DND-41 (cell line): ENCODE measurements at regions not wholly inside any gene's neighbourhood (a gene's known extent, or its start where the extent isn't known, plus 50 kb on each side); places are given as distances from the start of the nearest gene placed in this dataset.

Experiments used
- EZH2 ChIP-seq: IDR thresholded peaks from 3 replicates; pipeline ENCODE4 v1.6.1; 2012; ENCODE audit warnings: borderline replicate concordance, low read depth, mild to moderate bottlenecking, moderate library complexity, low read length, inconsistent platforms; ENCODE audit not compliant: severe bottlenecking
- TF ChIP-seq, protein P1 (sequence below): IDR thresholded peaks from 2 replicates; pipeline ENCODE4 v1.5.1; 2012; ENCODE audit warnings: borderline replicate concordance, low read length, moderate library complexity, mild to moderate bottlenecking; ENCODE audit not compliant: poor library complexity, severe bottlenecking; ENCODE audit errors: extremely low read depth

DNA sequence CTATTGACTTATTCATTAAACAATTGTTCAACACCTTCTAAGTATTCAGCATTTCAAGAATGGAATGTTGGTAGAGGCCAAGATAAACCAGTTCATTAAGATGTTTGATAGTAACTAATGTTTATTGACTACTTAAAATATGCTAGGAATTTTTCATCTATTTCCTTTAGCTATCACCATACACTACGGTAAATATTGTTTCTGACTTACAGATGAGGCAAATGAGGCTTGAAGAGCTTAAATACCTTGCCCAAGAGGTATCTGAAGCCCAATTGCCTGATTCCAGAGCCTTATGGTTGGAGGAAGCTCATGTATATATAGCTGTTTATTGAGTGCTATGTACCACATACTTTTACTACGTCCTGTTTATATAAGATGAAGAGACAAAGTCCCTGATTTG lies 286.2 kb downstream of the NDFIP2 start:
- TF ChIP-seq, protein P1, sequence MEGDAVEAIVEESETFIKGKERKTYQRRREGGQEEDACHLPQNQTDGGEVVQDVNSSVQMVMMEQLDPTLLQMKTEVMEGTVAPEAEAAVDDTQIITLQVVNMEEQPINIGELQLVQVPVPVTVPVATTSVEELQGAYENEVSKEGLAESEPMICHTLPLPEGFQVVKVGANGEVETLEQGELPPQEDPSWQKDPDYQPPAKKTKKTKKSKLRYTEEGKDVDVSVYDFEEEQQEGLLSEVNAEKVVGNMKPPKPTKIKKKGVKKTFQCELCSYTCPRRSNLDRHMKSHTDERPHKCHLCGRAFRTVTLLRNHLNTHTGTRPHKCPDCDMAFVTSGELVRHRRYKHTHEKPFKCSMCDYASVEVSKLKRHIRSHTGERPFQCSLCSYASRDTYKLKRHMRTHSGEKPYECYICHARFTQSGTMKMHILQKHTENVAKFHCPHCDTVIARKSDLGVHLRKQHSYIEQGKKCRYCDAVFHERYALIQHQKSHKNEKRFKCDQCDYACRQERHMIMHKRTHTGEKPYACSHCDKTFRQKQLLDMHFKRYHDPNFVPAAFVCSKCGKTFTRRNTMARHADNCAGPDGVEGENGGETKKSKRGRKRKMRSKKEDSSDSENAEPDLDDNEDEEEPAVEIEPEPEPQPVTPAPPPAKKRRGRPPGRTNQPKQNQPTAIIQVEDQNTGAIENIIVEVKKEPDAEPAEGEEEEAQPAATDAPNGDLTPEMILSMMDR: no peak
- no peak for TF ChIP-seq EZH2
